BLaER1 treated with 17β-estradiol and CSF1 and Interleukin-3, amounts not matched to agents 10 nM and 100 nM (cell line): ENCODE measurements at regions not wholly inside any gene's neighbourhood (a gene's known extent, or its start where the extent isn't known, plus 50 kb on each side); places are given as distances from the start of the nearest gene placed in this dataset.
A peak's percentile ranks its signal among the peaks of the same experiment; 100 is the strongest.

ENCODE experiments used
- H3K27ac ChIP-seq, 11 experiments: shearing (Covaris generic); formaldehyde crosslinking; 2 replicates each; pipeline ENCODE4 v1.8.1; 2022
- H3K27me3 ChIP-seq, 11 experiments: shearing (Covaris generic); formaldehyde crosslinking; 2 replicates each; pipeline ENCODE4 v1.8.1; 2022
- H3K36me3 ChIP-seq, 11 experiments: shearing (Covaris generic); formaldehyde crosslinking; 2 replicates each; pipeline ENCODE4 v1.8.1; 2022
- H3K4me1 ChIP-seq, 10 experiments: shearing (Covaris generic); formaldehyde crosslinking; 2 replicates each; pipeline ENCODE4 v1.8.1; 2022
- H3K4me2 ChIP-seq, 11 experiments: shearing (Covaris generic); formaldehyde crosslinking; 2 replicates each; pipeline ENCODE4 v1.8.1; 2022
- H3K4me3 ChIP-seq, 10 experiments: shearing (Covaris generic); formaldehyde crosslinking; 2 replicates each; pipeline ENCODE4 v1.8.1; 2022
- H3K9ac ChIP-seq, 11 experiments: shearing (Covaris generic); formaldehyde crosslinking; 2 replicates each; pipeline ENCODE4 v1.8.1; 2022
- H3K9me3 ChIP-seq, 11 experiments: shearing (Covaris generic); formaldehyde crosslinking; replicated peaks in 1 of 11; 2 replicates each; pipeline ENCODE4 v1.8.1; 2022
- H4K20me1 ChIP-seq, 11 experiments: shearing (Covaris generic); formaldehyde crosslinking; 2 replicates each; pipeline ENCODE4 v1.8.1; 2022
- Cebpa-rat ChIP-seq, 11 experiments: shearing (Covaris generic); IDR thresholded peaks; 2 replicates each; pipeline ENCODE4 v1.8.1; 2022

DNA sequence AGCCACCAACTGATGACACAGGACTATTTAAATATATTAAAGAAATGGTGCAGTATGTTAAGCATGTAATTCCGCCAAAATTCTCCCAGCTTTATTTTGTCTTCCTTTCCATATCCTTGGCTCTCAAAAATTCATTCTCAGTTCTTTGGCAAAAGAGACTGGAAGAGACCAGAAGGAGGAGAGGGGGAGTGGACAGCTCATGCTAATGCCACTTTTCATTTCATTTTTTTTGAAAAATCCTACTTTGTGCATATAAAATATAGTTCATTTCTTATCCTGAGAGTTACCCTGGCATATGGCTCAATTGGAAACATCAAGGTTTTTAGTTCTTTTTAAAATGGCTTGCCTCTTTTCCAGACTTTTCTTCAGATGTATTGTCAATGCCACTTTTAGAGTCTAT lies 128.5 kb upstream of the VRK2 start:
- Histone ChIP-seq H3K36me3 (no peaks in the 10 kb centered on the region), H4K20me1 (no peaks in the 10 kb centered on the region), H3K4me3 (no peak overlapping the region), H3K4me1 (0 out of 20 replicates have a peak, but pooled peaks cover 0 to 2% (median 0%) of the 10 kb centered on the region in 10 experiments), H3K27ac (no peak overlapping the region), H3K9ac (no peak overlapping the region), H3K9me3 (no peaks in the 10 kb centered on the region), H3K27me3 (no peaks in the 10 kb centered on the region), H3K4me2 (no peak overlapping the region)
- no peak for TF ChIP-seq Cebpa-rat (IDR thresholded peaks at IDR 0.05)

DNA sequence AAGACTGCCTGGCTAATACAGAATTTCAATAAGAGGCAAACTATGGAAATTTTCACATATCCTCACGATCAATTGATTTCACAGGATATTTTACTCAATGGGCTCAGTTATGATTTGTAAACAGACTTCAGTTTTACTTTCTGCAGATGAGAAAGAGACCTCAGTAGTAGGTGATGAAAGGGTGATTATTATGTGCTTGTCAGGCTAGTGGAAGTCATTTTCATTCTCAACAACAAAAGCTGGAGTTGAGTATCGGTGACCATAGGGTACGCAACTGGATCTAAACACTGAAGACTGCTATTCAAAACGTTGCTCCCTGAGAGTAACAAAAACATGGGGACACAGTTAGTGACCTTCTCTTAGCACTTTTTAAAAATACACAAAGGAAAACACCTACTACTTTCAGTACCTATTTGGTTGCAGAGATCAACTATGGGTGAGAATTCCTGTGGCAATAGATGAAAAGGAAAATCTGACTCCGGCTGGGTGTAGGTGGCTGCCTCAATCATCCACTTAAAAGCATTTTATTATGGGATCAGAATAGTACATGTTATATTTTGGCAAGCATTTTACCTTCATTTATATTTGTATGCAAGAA lies 126.2 kb upstream of the VRK2 start:
- no peak overlapping the region for H3K4me2 ChIP-seq
- no peaks in the 10 kb centered on the region for H4K20me1 ChIP-seq
- H3K27ac ChIP-seq = no peak overlapping the region
- no peak overlapping the region for H3K4me3 ChIP-seq
- no peaks in the 10 kb centered on the region for H3K27me3 ChIP-seq
- no peak overlapping the region for H3K9ac ChIP-seq
- no peaks in the 10 kb centered on the region for H3K36me3 ChIP-seq
- no peaks in the 10 kb centered on the region for H3K9me3 ChIP-seq
- H3K4me1 ChIP-seq = 0 out of 20 replicates have a peak, but pooled peaks cover 0 to 3% (median 0%) of the 10 kb centered on the region in 10 experiments
- TF ChIP-seq Cebpa-rat (IDR thresholded peaks at IDR 0.05) = no peak

DNA sequence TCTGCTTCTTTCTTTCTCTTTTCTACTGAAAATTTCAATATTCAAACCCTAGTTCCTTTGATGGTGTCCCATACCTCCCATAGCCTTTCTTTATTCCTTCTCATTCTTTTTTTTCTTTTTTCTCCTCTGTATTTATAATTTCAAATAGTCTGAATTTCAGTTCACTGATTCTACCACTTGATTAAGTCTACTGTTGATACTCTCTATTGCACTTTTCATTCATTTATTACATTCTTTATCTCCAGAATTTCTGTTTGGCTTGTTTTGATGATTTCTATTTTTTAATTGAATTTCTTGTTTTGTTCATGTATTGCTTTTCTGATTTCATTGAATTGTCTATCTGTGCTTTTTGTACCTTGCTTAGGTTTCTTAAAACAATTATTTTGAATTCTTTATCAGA lies 111.9 kb upstream of the VRK2 start:
- H3K9ac ChIP-seq = no peak overlapping the region
- H4K20me1 ChIP-seq = no peaks in the 10 kb centered on the region
- no peak overlapping the region for H3K4me2 ChIP-seq
- H3K36me3 ChIP-seq = no peaks in the 10 kb centered on the region
- no peaks in the 10 kb centered on the region for H3K27me3 ChIP-seq
- no peak overlapping the region for H3K4me3 ChIP-seq
- no peak for TF ChIP-seq Cebpa-rat (IDR thresholded peaks at IDR 0.05)
- H3K9me3 ChIP-seq = peaks cover 21 to 34% (median 28%) of the 10 kb centered on the region in 11 experiments
- no peaks in the 10 kb centered on the region for H3K4me1 ChIP-seq
- H3K27ac ChIP-seq = no peak overlapping the region

DNA sequence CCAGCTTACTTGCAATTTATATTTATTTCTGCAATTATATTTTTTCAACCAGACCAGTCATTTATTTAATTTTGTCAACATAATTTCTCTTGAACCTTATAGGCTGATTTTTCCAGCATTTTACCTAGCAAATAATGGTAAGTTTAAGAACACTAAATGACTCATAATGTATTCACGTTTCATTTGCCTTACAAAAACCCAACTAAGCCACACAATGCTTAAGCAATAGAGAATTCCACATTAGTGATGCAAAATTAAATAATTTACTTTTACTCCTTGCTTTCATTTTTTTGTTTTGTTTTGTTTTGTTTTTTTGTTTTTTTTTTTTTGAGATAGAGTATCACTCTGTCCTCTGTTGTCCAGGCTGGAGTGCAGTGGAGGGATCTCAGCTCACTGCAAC lies 110.4 kb upstream of the VRK2 start:
- TF ChIP-seq Cebpa-rat (IDR thresholded peaks at IDR 0.05) = no peak

DNA sequence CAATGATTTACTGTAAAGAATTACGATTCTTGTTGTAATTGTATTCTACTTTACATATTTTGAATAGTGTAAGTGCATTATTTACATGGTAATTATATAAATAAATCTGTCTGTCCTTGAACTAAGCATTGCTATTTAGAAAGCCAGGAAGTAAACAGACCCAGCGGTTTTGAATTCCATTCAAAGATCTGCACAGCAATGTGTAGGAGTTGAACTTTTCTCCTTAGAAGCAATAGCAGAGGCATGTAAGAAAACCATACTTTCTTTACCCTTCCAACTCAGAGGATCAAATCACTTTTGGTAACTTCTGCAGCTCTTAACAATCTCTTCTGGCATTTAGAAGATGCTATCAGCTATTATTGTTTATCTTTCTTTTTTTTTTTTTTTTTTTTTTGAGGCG lies 109.2 kb upstream of the VRK2 start:
- H3K27ac ChIP-seq = no peak overlapping the region
- no peaks in the 10 kb centered on the region for H3K27me3 ChIP-seq
- no peak overlapping the region for H3K4me3 ChIP-seq
- no peak for TF ChIP-seq Cebpa-rat (IDR thresholded peaks at IDR 0.05)
- H3K4me2 ChIP-seq = no peak overlapping the region
- no peak overlapping the region for H3K9ac ChIP-seq
- no peaks in the 10 kb centered on the region for H3K36me3 ChIP-seq
- H3K4me1 ChIP-seq = no peaks in the 10 kb centered on the region
- peaks cover 21 to 34% (median 28%) of the 10 kb centered on the region in 11 experiments for H3K9me3 ChIP-seq
- H4K20me1 ChIP-seq = no peaks in the 10 kb centered on the region

More for the DNA sequence above, 110.4 kb upstream of the VRK2 start:
- no peaks in the 10 kb centered on the region for H3K4me1 ChIP-seq
- H4K20me1 ChIP-seq = no peaks in the 10 kb centered on the region
- no peaks in the 10 kb centered on the region for H3K27me3 ChIP-seq
- H3K9me3 ChIP-seq = peaks cover 21 to 34% (median 28%) of the 10 kb centered on the region in 11 experiments
- no peak overlapping the region for H3K4me3 ChIP-seq
- no peak overlapping the region for H3K27ac ChIP-seq
- no peak overlapping the region for H3K9ac ChIP-seq
- no peak overlapping the region for H3K4me2 ChIP-seq
- H3K36me3 ChIP-seq = no peaks in the 10 kb centered on the region

DNA sequence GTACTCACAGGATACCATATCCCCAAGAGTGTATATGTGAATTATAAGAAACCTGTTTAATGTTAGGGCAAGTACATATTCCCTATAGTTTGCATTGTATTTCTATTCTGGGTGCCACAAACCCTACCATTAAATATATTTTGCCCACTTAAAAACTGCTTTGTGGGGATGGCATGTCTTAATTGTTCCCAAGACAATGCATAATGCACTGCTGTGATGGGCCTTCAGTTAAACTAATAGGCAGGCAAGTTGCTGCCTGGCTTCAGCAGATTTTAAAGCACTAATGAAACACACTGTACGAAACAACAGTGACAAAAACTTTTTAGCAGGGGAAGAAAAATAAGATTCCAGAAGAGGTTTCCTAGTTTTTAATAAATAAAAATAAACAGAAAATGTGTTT lies 104.8 kb upstream of the VRK2 start:
- no peaks in the 10 kb centered on the region for H3K27me3 ChIP-seq

DNA sequence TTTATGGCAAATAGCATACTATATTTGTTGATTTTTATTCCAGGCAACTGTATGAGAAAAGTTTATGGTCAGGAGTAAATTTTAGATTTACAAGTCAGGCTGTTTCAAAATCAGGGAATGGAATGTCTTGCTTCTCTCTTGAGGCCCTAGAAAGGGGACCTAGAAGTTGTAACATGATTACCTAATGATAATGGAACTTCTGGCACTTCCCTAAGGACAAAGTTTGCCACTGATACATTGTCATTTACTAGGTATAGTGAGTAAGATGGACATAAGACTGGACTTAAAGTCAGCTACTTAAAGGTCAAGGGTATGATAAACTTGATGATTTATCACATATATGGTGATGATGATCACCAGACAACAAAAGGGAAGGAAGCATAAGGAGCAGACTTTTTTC lies 103.3 kb upstream of the VRK2 start:
- Histone ChIP-seq H4K20me1 (no peaks in the 10 kb centered on the region), H3K4me2 (no peak overlapping the region), H3K9me3 (no peaks in the 10 kb centered on the region), H3K27ac (no peak overlapping the region), H3K27me3 (no peaks in the 10 kb centered on the region), H3K36me3 (no peaks in the 10 kb centered on the region), H3K4me1 (no peaks in the 10 kb centered on the region), H3K4me3 (no peak overlapping the region), H3K9ac (no peak overlapping the region)
- TF ChIP-seq Cebpa-rat (IDR thresholded peaks at IDR 0.05) = no peak

More for the DNA sequence above, 104.8 kb upstream of the VRK2 start:
- Histone ChIP-seq H3K9me3 (no peaks in the 10 kb centered on the region), H3K4me1 (no peaks in the 10 kb centered on the region), H3K9ac (no peak overlapping the region), H4K20me1 (no peaks in the 10 kb centered on the region), H3K4me3 (no peak overlapping the region), H3K36me3 (no peaks in the 10 kb centered on the region), H3K27ac (no peak overlapping the region), H3K4me2 (no peak overlapping the region)
- no peak for TF ChIP-seq Cebpa-rat (IDR thresholded peaks at IDR 0.05)

DNA sequence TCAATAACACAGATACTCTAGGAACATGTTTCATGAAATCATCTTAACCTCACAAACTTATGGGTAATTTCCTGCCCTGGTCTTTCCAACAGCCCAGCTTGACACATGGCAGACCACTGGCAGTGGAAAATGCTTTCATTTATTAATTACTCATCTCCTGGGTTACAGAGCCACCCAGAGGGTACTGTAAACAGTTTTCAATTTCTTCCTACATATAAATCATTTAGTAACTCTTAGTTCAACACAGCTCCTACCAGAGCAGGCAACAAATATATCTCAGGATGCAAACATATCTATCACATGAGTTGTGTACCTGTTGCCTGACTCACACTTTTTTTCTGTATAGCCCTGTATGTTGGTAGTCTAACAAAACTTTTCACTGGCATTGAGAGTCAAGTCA lies 99.2 kb upstream of the VRK2 start:
- no peak overlapping the region for H3K4me2 ChIP-seq
- no peak for TF ChIP-seq Cebpa-rat (IDR thresholded peaks at IDR 0.05)
- H3K9ac ChIP-seq = no peak overlapping the region

DNA sequence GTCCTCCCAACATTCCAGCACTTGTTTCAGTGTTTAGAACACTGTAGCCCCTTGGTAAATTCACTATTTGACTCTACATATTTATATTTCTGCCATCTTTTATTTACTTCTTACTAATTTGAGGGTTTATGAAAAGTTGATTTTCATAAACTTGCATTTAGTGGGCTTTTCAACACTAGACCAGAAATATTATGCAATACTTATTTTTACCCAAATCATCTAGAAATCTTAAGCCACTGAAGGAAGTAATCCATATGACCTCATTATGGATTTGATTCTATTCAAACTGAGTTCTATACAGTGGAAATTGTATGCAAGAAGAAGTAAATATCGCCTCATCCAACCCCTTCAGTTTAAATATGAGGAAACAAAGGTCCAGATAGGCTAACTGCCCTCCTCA lies 92.6 kb upstream of the VRK2 start:
- H3K9me3 ChIP-seq = peaks cover 0 to 11% (median 0%) of the 10 kb centered on the region in 11 experiments; a peak in 4 of 22 replicates
- no peak overlapping the region for H3K9ac ChIP-seq
- no peak overlapping the region for H3K4me3 ChIP-seq
- TF ChIP-seq Cebpa-rat (IDR thresholded peaks at IDR 0.05) = 0 out of 22 replicates have a peak, but pooled peaks of 1 of the 11 experiments have one; percentile 27
- H3K27me3 ChIP-seq = no peaks in the 10 kb centered on the region
- no peaks in the 10 kb centered on the region for H3K4me1 ChIP-seq
- H3K4me2 ChIP-seq = no peak overlapping the region
- no peaks in the 10 kb centered on the region for H3K36me3 ChIP-seq
- H3K27ac ChIP-seq = no peak overlapping the region
- no peaks in the 10 kb centered on the region for H4K20me1 ChIP-seq

More for the DNA sequence above, 99.2 kb upstream of the VRK2 start:
- no peaks in the 10 kb centered on the region for H4K20me1 ChIP-seq
- H3K36me3 ChIP-seq = no peaks in the 10 kb centered on the region
- peaks cover 0 to 11% (median 0%) of the 10 kb centered on the region in 11 experiments; a peak in 4 of 22 replicates for H3K9me3 ChIP-seq
- no peaks in the 10 kb centered on the region for H3K27me3 ChIP-seq
- no peak overlapping the region for H3K27ac ChIP-seq
- H3K4me3 ChIP-seq = no peak overlapping the region
- no peaks in the 10 kb centered on the region for H3K4me1 ChIP-seq

DNA sequence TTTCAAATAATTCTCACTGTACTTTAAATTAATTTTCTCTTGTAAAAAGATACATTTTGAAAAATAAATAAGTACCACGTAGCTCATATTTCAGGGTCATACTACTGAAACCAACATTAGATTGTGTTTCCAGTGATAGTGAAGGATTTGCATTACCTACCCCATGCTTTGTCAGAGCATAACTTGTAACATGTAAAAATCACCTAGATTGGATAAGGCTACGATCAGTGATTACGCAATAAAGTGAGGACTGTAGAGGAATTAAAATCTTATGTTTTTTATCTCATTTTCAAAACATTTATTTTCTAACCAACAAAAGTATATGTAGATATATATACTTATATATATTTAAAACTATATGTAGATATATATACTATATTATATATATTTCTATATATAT lies 89.4 kb upstream of the VRK2 start:
- peak in 3 of 11 experiments; percentile 31 to 78 (median 75); a peak in 6 of 22 replicates for TF ChIP-seq Cebpa-rat (IDR thresholded peaks at IDR 0.05)
- Histone ChIP-seq H3K27ac (no peak overlapping the region), H3K27me3 (no peaks in the 10 kb centered on the region), H3K36me3 (no peaks in the 10 kb centered on the region), H3K9ac (no peak overlapping the region), H4K20me1 (no peaks in the 10 kb centered on the region), H3K9me3 (no peaks in the 10 kb centered on the region), H3K4me3 (no peak overlapping the region), H3K4me1 (no peaks in the 10 kb centered on the region), H3K4me2 (no peak overlapping the region)
